GM06990 (cell line): ENCODE measurements at regions not wholly inside any gene's neighbourhood (a gene's known extent, or its start where the extent isn't known, plus 50 kb on each side); places are given as distances from the start of the nearest gene placed in this dataset.

ENCODE experiments used
- DNase-seq: peaks from one replicate; pipeline ENCODE4 v3.0.0-alpha.2; 2011; ENCODE audit not compliant: insufficient read length; ENCODE audit errors: extremely low read depth
- H3K27me3 ChIP-seq: replicated peaks from 2 replicates; pipeline ENCODE4 v1.6.0; 2011; ENCODE audit warnings: low read length; ENCODE audit not compliant: control insufficient read depth, insufficient read depth
- H3K36me3 ChIP-seq: 2 replicates; pipeline ENCODE4 v1.5.1; 2011; ENCODE audit warnings: low read length; ENCODE audit not compliant: control insufficient read depth, insufficient read depth
- H3K4me3 ChIP-seq: replicated peaks from 2 replicates; pipeline ENCODE4 v1.5.1; 2011; ENCODE audit warnings: low read depth, mild to moderate bottlenecking, control low read depth, low read length
- TF ChIP-seq, protein P1 (sequence below): IDR thresholded peaks from 2 replicates; pipeline ENCODE4 v1.5.1; 2011; ENCODE audit warnings: low read length, control low read depth, mild to moderate bottlenecking, inconsistent platforms; ENCODE audit not compliant: insufficient read depth, poor library complexity, severe bottlenecking

DNA sequence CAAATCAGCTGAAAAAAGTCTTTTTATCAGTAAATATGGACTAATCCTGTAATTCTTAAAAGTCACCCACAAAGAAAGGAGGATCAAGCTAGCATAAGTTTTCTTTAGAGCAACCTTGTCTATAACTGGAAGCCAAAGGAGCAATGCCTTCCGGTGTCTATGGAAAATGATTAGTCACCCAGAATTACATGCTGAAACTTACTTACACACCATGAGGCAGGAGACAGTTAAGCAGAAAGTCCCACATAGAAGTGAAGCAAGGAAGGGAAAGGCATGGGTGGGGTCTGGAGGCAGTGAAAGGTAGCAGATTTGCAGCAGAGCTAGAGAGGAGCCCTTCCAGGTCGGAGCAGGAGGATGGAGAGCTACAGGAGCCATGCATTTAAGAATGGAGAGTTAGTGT, 153.7 kb upstream of the RIPOR2 start:
- TF ChIP-seq, protein P1, sequence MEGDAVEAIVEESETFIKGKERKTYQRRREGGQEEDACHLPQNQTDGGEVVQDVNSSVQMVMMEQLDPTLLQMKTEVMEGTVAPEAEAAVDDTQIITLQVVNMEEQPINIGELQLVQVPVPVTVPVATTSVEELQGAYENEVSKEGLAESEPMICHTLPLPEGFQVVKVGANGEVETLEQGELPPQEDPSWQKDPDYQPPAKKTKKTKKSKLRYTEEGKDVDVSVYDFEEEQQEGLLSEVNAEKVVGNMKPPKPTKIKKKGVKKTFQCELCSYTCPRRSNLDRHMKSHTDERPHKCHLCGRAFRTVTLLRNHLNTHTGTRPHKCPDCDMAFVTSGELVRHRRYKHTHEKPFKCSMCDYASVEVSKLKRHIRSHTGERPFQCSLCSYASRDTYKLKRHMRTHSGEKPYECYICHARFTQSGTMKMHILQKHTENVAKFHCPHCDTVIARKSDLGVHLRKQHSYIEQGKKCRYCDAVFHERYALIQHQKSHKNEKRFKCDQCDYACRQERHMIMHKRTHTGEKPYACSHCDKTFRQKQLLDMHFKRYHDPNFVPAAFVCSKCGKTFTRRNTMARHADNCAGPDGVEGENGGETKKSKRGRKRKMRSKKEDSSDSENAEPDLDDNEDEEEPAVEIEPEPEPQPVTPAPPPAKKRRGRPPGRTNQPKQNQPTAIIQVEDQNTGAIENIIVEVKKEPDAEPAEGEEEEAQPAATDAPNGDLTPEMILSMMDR, result no peak
- Histone ChIP-seq H3K4me3 (no peak overlapping the region), H3K27me3 (no peaks in the 10 kb centered on the region), H3K36me3 (peaks cover 1% of the 10 kb centered on the region)
- DNase-seq, result no peak

DNA sequence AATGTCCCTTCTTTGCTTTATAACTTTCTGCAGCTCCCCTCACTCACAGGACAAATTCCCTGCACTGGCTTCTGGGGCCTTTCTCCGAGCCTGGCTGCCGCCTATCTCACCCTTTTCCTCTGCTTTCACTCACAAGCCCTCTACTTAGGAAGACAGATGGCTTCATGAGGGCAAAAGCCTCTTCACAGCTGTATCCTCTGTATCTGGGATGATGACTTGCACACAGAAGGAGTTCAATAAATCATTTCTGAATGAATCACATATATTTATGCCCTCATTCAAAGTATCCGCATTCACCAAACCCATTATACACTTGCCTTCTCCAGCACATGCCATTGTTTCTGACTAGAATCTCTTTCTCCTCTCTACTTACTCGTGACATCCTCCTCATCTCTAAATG, 159.0 kb upstream of the RIPOR2 start:
- TF ChIP-seq, protein P1, result no peak
- Histone ChIP-seq H3K4me3 (no peak overlapping the region), H3K27me3 (no peaks in the 10 kb centered on the region), H3K36me3 (no peaks in the 10 kb centered on the region; the same call in 1 of the 2 replicates)
- DNase-seq, result no peak

DNA sequence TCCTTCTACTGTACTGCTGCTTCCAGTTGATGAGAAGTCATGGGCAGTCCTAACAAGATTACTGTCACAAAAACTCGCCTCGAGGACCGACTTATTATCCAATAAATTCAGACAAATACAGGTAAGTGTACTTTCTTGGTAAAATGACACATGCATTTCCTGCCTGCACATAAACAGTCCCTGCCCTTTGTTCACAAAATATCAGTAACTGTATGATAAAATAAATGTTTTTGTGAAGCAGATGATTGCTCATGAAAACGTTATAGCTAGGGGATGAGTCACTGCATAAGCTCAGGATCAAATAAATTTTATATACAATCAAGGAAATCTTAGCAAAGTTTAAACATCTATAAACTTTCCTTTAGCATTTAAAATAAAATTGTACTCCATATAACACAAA, 164.5 kb upstream of the RIPOR2 start:
- H3K27me3 ChIP-seq, result no peaks in the 10 kb centered on the region
- H3K36me3 ChIP-seq, result no peaks in the 10 kb centered on the region; the same call in 1 of the 2 replicates
- DNase-seq, result no peak
- TF ChIP-seq, protein P1, result no peak
- no peak overlapping the region for H3K4me3 ChIP-seq

DNA sequence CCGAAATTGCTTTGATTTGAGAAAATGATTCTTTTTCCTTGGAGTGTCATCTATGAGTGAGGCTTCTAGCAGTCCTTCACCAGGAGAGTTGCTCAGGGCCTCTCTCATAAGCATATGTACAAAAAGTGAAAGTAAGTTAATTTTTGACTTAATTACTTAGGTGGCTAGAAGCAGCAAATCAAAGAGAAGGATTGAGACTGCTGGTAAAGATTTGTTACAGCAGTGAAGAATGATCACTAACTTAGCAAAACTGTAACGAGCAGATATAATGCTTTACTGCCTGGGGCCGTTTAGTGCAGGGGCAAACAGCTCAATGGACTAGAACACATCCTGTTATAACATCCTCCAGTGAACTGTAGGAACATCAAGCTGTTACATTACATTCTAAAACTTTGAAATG, 167.8 kb upstream of the RIPOR2 start:
- TF ChIP-seq, protein P1, result no peak

DNA sequence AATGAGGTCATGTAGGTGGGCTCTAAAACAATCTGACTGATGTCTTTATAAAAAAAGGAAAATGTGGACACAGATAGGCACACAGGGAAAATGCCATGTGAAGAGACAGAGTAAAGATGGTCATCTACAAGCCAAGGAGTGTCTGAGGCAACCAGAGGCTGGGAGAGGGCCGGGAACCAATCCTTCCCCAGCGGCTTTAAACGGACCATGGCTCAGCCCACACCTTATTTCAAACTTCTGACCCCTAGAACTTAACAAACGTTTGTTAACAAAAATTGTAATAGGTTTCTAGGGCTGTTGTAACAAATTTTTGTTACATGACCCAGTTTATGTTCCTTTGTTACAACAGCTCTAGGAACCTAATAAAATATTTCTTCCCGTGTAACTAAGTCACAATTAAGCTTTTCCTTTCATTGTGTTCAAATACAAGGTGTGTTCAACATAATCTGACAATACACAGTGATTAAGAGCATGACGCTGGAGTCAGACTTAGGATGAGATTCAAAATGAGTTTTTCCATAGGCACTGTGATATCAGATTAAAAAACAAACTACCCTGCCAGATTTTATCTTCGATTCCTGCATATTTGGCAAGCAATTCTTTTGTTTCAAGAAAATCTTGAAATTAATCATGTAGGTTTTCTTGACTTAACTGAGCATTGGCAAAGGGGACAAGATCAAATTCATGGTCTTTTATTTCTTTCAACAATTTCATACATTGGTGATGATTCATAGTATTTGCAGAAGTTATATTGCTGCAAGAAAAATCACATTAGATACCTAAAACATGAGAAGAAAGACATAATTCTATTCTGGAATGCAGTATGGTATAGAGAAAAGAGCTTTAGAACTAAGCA, 169.5 kb upstream of the RIPOR2 start:
- H3K4me3 ChIP-seq, result no peak overlapping the region
- no peak for DNase-seq
- peaks cover 2% of the 10 kb centered on the region for H3K36me3 ChIP-seq
- TF ChIP-seq, protein P1, result no peak
- no peaks in the 10 kb centered on the region for H3K27me3 ChIP-seq

More for the DNA sequence above, 167.8 kb upstream of the RIPOR2 start:
- Histone ChIP-seq H3K4me3 (no peak overlapping the region), H3K27me3 (no peaks in the 10 kb centered on the region), H3K36me3 (peaks cover 2% of the 10 kb centered on the region)
- no peak for DNase-seq
